COR-L47 (cell line): ENCODE measurements at regions not wholly inside any gene's neighbourhood (a gene's known extent, or its start where the extent isn't known, plus 50 kb on each side); places are given as distances from the start of the nearest gene placed in this dataset.
"Not testable (repeated sequence)": the region's sequence is repeated elsewhere in the genome, so short reads cannot be mapped to it uniquely, and the experiment has no call there.

Experiments
- DNase-seq: peaks from one replicate; lab custom pipeline; 2025; lab: John Stamatoyannopoulos, UW

DNA sequence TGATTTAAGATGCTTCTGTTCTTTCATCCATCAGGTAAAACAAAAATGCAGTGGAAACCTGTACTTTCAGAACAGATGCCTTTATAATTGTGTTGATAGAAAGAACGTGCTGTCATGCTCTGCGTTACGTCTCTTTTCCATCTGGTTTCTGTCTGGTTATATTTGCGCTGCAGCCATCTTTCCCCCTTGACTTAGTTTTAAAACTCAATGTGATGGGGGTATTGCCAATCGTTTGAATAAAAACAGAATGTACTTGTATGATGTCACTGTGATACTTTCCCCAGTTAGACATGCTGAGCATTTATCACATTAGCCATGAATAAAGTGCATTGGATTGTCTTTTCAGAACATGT lies 508.6 kb downstream of the ADCYAP1 start:
- DNase-seq: no peak

DNA sequence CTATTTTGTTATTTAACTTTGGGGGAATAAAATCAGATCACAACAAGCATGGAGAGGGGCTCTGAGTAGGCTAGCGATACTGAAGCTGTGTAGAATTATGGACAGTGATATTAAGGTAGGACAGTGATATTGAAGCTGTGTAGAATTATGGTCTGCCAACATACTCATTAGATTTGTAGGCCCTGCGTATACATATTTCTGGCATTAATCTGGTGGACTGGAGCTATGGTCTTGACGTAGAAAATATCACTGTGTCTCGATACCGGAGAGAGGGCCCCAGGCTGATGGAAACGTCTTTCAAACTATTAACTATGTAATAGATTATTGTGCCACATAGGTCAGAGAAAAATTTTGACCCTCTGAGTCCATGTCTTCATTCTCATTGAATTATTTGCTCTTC lies 511.4 kb downstream of the ADCYAP1 start:
- DNase-seq: no peak

DNA sequence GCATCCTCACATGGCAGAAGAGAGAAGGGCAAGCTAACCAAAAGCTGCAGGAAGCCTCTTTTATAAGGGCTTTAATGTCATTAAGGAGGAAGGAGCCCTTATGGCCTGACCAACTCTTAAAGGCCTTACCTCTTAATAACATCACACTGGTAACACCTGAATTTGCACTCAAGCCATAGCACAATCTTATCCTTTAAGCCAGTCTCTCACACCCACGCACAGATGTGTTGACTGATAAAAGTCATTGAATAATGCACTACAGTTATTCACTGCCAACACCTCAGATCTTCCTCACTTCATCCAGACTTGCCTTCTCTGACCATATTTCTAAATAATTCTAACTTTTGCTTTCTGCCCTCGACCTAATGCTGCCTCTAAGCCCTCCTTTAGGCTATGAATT lies 516.8 kb downstream of the ADCYAP1 start:
- no peak for DNase-seq

DNA sequence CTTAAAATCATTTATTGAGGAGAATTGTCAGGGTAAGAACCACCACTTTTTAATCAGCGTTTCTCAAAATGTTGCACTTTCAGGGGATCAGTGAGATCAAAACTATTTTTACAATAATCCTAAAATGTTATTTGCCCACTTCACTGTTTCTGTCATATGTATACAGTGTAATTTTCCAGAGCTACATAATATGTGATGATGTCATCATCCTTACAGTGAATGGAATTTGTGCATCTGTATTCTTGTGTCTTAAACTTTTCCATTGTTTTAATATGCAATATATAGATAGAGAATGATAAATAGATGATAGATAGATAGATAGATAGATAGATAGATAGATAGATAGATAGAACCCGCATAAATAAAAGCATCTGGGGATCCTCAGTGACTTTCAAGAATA lies 518.0 kb downstream of the ADCYAP1 start:
- no peak for DNase-seq

- DNase-seq: peak; percentile 76
Measured at GRCh38 chr18:1425679-1426078, 521.0 kb downstream of the ADCYAP1 start.

DNA sequence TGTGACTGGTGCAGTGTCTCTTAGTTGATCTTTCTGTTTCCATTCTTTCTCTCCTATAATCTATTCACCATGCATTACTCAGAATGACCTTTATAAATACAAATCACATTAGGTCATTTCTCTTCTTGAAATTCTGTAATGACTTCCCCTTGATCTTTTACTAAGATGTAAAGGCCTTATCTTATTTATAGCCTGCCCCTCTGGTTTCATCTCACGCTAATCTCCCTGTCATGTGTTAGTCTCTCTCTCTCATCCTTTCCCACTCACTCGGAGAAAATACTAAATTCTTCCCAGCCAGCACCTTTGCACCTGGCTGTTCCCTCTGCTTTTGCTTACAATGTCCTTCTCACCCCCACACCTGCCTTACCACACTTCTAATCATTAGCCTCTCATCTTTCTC lies 530.8 kb downstream of the ADCYAP1 start:
- DNase-seq: no peak

- no peak for DNase-seq
Measured at GRCh38 chr18:1436199-1436598, 531.5 kb downstream of the ADCYAP1 start.

- DNase-seq: no peak
Measured at GRCh38 chr18:1438458-1438910, 533.8 kb downstream of the ADCYAP1 start.

GRCh38 chr18:1438967-1439366 lies 534.3 kb downstream of the ADCYAP1 start:
- DNase-seq: no peak

DNA sequence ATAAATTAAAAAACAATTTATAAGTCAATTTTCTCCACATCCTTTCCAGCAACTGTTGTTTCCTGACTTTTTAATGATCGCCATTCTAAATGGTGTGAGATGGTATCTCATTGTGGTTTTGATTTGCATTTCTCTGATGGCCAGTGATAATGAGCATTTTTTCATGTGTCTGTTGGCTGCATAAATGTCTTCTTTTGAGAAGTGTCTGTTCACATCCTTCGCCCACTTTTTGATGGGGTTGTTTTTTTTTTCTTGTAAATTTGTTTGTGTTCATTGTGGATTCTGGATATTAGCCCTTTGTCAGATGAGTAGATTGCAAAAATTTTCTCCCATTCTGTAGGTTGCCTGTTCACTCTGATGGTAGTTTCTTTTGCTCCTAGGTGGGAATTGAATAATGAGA lies 539.4 kb downstream of the ADCYAP1 start:
- not testable (repeated sequence) for DNase-seq

GRCh38 chr18:1446765-1447164 lies 542.1 kb downstream of the ADCYAP1 start:
- no peak for DNase-seq

DNA sequence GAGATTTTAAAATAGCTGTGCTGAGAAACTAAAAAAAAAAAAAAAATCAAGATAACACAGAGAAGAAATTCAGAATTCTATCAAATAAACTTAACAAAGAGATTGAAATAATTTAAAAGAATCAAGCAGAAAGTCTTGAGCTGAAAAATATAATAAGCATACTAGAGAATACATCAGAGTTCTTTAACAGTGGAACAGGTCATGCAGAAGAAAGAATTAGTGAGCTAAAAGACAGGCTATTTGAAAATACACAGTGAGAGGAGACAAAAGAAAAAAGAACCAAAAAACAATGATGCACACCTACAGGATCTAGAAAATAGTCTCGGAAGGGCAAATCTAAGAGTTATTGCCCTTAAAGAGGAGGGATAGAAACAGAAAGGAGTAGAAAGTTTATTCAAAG lies 548.1 kb downstream of the ADCYAP1 start:
- no peak for DNase-seq

DNA sequence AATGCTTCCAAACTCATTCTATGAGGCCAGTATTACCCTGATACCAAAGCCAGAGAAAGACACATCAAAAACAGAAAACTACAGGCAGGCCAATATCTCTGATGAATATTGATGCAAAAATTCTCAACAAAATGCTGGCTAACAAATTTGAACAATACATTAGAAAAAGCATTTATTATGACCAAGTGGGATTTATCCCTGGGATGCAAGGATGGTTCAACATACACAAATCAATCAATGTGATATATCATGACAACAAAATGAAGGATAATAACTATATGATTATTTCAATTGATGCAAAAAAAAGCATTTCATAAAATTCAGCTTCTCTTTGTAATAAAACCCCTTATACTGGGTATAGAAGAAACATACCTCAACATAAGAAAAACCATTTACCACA lies 550.9 kb downstream of the ADCYAP1 start:
- DNase-seq: no peak

DNA sequence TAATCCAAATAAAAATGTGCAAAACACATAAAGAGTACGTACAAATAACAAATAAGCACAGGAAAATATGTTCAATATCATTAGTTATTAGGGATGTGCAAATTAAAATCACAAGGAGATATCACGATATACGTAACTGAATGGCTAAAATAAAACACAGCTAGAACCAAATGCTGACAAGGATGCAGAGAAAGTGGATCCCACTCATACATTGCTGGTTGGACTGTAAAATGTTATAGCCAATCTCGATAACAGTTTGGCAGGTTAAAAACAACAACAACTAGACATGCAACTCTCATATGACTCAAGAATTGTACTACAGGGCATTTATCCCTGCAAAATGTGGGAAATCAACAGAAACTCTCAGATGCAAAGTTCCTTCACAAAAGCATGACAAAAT lies 553.9 kb downstream of the ADCYAP1 start:
- no peak for DNase-seq

DNA sequence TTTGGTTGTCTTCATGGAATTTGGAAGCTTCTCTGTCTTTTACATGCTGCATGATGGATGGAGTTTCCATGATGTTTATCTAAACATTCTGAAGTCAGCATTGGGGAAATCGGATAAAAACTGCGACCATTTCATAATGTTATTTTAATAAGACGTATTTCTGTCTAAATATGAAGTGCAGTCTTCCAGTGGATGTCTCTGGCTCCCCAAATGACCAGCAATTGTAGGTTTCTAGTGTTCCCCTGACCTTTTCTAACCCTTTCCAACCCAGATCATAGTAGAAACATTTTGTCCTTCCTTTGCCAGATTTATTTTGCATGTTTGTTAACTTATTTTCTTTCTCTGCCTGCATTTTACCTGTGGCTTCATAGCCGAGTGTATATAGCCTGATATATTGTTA lies 559.3 kb downstream of the ADCYAP1 start:
- DNase-seq: no peak

DNA sequence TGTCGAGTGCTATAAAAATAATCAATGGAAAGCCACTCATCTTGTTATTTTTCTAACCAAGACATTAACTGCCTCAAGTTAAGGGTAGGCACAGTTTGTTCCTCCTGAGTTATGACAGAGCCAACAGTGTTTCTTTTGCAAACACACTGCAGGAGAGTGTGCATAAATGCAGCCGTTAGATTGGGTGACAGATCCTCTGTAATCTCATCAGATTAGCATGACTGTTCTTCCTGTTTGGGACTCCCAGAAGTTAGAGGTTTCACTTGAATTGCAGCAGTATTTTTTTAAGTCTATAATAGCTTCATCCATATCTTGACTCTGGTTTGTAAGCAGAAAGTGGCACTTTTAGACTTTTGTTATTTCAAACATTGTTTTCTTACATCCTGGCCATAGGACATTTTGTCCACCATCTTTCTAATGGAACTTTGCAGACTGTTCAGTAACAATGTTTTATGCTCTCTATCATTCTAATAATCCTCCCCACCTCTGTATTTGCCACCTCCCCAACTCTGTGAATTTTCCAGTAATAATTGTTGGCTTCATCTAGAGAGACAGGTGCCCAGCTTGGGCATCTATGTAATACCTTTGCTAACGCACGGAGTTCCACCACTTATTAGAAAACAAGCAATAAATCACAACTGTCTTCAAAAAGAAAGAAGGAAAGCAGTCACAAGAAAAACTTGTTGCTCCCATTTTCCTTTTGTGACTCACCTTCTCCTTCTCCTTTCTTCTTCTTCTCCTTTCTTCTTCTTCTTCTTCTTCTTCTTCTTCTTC lies 560.0 kb downstream of the ADCYAP1 start:
- no peak for DNase-seq

- DNase-seq: no peak
Measured at GRCh38 chr18:1466035-1466434, 561.4 kb downstream of the ADCYAP1 start.

DNA sequence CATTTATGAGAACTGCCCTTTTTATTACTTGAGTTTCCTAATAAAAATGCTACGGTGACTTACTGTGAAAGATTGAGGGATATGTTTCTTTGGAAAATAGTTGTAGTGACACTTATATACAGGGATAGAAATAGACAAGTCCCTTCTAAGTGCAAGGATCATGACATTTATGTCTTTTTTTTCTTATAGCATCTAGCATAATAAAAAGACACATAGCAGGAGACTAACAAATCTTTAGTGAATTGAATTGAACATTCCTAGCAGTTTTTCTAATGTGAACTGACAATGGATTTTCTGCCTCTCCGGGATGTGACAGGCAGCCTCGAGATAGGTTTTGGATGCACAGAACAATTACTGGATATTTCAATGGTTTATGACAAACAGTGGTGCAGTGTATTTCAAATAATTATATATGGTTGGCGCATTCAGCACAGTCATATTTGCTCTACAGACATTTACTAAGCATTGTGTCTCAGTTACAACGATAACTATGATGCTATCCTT lies 562.8 kb downstream of the ADCYAP1 start:
- DNase-seq: no peak

- DNase-seq: no peak
Measured at GRCh38 chr18:1468550-1468949, 563.9 kb downstream of the ADCYAP1 start.

DNA sequence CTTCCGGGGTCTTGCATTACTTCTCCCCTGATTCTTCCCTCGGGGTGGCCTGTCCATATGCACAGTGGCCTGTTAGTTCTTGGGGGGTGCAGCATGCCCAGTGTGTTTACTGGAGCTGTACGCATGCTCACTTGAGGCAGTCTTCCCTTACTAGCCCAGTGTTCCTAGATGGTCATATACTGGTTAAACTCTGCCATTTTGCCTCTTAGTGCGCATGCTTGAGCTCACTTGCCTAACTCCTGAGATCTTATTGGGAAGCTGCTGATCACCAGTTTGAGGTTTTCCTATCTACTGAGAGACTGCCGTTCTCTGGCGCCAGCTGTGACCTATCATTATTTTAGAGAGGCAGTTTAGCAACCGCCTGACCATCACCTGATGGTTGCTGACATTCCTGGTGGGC lies 571.2 kb downstream of the ADCYAP1 start:
- DNase-seq: no peak

DNA sequence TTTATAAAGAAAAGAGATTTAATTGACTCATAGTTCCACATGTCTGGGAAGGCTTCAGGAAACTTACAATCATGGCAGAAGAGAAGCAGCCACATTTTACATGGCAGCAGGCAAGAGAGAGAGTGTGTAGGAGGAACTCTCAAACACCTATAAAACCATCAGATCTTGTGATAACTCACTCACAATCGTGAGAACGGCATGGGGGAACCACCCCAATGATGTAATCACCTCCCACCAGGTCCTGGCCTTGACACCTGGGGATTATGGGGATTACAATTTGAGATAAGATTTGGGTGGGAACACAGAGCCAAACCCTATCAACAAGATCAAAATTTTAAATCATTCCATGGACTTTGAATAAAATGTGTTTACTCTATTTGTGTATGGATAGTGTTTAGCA lies 575.6 kb downstream of the ADCYAP1 start:
- DNase-seq: no peak

DNA sequence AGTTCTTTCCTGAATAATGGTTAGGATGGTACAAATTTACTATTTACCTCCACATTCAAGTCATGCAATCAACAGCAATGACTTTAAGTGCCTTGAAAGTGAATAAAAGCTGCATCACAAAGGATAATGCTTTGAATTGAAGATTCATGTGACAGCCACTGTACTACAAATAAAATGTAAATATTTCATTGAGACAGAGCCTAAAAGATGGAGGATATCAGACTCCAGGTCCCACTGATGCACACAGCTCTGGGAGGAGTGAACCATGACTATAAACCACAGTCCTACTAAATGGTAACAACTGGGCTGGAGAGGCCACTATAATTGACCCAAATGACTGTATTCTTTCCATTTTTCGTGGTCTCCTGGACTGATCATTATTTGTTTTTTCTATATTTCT lies 576.9 kb downstream of the ADCYAP1 start:
- DNase-seq: no peak

DNA sequence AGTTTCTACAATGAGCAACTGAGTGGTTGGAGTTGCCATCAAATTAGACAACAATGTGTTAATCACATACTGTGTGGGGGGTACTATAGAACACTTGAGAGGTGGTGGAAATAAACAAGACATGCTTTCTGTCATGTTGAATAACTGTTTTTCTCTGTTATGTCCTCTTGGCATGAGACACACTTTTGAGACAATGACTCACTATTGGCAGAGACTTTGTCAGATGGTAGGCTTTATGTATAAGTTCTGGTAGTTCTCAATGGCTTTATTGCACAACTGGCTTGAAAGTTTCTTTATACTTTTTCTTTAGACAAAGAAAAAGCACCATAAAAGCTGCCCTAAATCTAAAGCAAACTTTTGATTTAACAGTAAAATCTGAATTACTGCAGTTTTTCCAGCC lies 578.7 kb downstream of the ADCYAP1 start:
- peak; percentile 67 for DNase-seq

GRCh38 chr18:1487457-1487856 lies 582.8 kb downstream of the ADCYAP1 start:
- no peak for DNase-seq
